GM12874 (cell line): ENCODE measurements at regions not wholly inside any gene's neighbourhood (a gene's known extent, or its start where the extent isn't known, plus 50 kb on each side); places are given as distances from the start of the nearest gene placed in this dataset.

Experiments used
- TF ChIP-seq, protein P1 (sequence below): IDR thresholded peaks from 2 replicates; pipeline ENCODE4 v1.5.1; 2011; ENCODE audit warnings: low read depth, mild to moderate bottlenecking, control low read depth, low read length, moderate library complexity; ENCODE audit not compliant: insufficient read depth

DNA sequence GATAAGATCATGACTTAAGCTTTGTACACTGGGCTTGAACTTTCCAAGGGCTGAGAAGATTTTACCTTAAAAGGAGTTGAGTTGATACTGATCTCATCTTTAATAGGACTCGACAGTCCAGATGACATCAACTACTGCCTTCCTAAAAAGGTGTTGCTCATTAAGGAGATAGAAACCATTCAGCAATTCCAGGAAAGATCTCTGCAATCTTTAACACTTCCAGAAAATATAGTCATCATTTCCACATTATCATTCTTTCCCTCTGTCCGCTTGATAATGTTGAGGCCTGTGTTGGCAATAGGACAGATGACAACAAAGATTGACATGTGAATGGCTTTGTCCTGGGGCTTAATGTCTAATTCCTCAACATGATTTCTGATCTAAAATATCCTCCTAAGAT lies 145.4 kb upstream of the C1orf21 start:
- TF ChIP-seq, protein P1, sequence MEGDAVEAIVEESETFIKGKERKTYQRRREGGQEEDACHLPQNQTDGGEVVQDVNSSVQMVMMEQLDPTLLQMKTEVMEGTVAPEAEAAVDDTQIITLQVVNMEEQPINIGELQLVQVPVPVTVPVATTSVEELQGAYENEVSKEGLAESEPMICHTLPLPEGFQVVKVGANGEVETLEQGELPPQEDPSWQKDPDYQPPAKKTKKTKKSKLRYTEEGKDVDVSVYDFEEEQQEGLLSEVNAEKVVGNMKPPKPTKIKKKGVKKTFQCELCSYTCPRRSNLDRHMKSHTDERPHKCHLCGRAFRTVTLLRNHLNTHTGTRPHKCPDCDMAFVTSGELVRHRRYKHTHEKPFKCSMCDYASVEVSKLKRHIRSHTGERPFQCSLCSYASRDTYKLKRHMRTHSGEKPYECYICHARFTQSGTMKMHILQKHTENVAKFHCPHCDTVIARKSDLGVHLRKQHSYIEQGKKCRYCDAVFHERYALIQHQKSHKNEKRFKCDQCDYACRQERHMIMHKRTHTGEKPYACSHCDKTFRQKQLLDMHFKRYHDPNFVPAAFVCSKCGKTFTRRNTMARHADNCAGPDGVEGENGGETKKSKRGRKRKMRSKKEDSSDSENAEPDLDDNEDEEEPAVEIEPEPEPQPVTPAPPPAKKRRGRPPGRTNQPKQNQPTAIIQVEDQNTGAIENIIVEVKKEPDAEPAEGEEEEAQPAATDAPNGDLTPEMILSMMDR = no peak

DNA sequence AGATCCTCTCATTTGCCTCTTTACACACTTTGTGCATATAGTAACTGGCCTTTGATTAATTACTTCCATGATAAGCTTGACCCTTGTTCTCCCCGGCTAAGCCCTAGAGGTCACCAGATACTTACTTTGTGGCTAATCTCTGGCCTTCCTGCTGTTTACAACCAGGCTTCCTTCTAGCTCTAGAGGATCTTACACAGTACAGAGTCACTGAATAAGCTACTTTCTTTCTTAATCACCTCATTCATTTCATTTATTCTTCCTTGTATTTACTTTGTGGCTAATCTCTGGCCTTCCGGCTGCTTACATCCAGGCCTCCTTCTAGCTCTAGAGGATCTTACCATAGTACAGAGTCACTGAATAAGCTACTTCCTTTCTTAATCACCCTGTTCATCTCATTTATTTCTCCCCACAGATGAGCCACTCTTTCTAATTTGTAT lies 144.3 kb upstream of the C1orf21 start:
- TF ChIP-seq, protein P1 = no peak

DNA sequence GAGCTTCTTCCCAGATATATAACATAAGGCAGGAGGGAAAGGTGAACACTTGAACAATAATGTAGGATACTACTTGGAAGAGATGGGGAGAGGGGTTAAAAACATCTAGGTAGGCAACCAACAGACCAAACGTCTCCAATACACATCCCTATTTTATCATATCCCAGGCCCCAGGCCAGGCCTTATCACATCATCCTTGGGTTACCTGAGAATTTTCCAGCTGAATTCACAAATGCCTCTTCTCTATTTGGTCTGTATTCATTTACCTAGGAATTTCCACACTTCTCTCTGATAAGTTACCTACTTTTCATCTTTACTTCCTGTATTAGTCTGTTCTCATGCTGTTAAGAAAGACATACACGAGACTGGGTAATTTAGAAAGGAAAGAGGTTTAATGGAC lies 141.9 kb upstream of the C1orf21 start:
- TF ChIP-seq, protein P1 = no peak

DNA sequence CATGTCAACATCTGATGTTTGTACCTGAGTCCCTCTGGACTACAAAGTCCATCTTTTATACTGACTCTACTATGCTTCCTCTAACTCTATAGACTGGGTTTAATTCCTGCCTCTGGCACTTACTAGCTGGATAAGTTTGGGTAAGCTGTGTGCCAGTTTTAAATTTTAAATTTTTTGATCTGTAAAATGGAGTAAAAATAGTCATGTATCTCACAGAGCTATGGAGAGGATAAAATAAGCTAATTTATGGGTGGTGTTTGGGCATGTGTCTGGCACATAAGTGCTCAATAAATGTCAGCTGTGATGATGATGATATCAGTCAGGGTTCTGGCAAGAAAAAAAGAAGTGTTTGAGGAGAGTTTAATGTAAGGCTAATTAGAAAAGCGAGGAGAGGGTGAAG lies 139.2 kb upstream of the C1orf21 start:
- TF ChIP-seq, protein P1 = no peak

DNA sequence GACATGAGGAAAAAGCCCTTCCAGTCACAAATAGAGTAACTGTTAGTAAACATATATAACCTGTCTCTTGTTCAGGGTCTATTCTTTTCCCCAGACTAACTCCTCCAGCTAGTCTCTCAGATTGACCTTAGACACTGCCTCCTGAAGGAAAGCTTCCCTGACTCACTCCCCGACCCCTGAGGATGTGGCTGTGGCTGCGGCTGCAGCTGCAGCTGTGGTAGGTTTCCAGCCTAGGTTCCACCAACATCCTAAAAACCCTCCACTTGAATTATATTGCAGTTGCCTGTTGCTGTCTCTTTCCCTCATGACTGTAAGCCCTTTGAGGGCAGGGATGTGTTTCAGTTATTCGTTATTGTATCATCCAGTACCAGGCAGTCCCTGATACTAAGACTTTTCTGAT lies 132.9 kb upstream of the C1orf21 start:
- TF ChIP-seq, protein P1 = no peak

DNA sequence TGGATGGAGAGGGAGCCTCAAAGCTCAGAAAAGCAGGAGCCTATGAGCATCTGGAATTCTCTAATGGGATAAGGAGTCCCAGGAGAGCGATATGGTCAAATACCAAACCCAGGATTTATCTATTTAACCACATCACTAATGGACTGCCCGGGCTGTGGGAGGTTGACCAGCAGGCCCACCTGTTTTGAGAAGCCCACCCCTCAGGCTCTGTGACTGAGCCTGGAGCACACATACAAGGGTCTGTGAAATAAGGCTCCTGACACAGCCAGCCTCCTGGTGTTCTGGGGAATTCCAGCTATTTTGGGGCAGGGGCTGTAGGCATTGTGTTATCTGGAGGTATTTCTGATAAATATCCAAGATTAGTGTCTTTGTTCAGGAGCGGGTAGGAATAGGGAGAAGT lies 132.0 kb upstream of the C1orf21 start:
- TF ChIP-seq, protein P1 = no peak

DNA sequence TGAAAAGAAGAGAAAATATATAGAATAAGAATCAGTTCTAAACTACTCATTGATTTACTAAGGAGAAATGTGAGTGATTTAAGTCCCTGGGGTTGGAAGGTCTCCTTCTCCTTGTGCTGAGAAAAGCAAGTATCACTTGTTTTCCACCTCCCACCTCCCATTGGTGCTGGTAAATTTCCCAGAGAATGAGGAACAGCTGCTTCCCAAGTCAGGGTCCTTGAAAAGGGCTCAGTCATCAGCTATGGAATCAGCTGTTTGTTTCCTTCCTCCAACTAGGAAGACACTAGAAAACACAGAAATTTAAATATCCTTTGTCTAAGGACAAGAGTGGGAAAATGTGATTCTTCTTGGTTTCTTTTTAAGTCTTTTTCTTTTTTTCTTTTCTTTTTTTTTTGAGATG lies 131.3 kb upstream of the C1orf21 start:
- TF ChIP-seq, protein P1 = no peak

DNA sequence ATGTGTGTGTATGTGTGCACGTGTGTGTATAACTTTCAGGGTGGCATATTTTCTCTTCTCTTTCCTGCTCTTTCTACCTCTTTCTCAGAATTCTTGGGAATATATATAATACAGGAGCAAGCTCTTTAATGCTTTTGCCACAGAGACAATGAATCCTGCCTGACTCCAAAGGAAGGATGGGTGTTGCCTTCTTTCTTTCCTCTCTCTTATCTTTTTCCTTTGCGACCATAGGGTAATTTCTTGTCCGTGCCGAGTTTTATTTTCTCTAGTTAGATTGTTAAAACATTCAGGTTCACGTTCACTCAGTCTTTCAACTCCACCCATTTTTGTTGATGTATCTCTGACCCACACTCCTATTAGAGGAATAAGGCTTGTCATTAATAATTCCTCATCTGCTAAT lies 129.0 kb upstream of the C1orf21 start:
- TF ChIP-seq, protein P1 = no peak
